ENCODE measurements at regions not wholly inside any gene's neighbourhood (a gene's known extent, or its start where the extent isn't known, plus 50 kb on each side); places are given as distances from the start of the nearest gene placed in this dataset.

GRCh38 chr11:95563859-95564258, 225.7 kb downstream of the FAM76B start:
- no CpG with 5 or more reads among the region's 2 CpGs for WGBS (ENCODE audit: extremely low coverage, insufficient read length, low lambda C conversion rate)
- Histone ChIP-seq H2BK120ac (ENCODE audit: low read depth, low read length, poor library complexity, severe bottlenecking) (no peak overlapping the region), H4K5ac (ENCODE audit: insufficient read length, low read depth, low read length) (no peak overlapping the region), H3K27me3 (ENCODE audit: insufficient read depth, low read length) (no peaks in the 10 kb centered on the region), H3K18ac (ENCODE audit: insufficient read length, low read depth, low read length) (no peak overlapping the region), H3K79me2 (ENCODE audit: insufficient read depth, low read length) (no peaks in the 10 kb centered on the region), H3K4me1 (ENCODE audit: insufficient read depth, low read length) (no peaks in the 10 kb centered on the region), H3K4ac (ENCODE audit: low read depth, low read length) (no peak overlapping the region), H3K23me2 (ENCODE audit: insufficient read length, low read depth, low read length, poor library complexity, severe bottlenecking) (no peaks in the 10 kb centered on the region), H3K9ac (ENCODE audit: extremely low read depth, insufficient read length, low read length) (no peak overlapping the region), H2AK5ac (ENCODE audit: insufficient read length, low read length) (no peak overlapping the region), H3K14ac (ENCODE audit: insufficient read depth, low read length) (no peak overlapping the region), H4K8ac (replicated peaks; ENCODE audit: insufficient read length, low read depth, low read length) (no peak overlapping the region), H3K27ac (ENCODE audit: insufficient read length, low read depth, low read length) (no peak overlapping the region), H3T11ph (ENCODE audit: low read length) (no peak overlapping the region), H4K20me1 (ENCODE audit: control insufficient read depth, insufficient read depth, insufficient read length) (no peaks in the 10 kb centered on the region), H3K9me3 (ENCODE audit: control insufficient read depth, low read depth, low read length) (no peaks in the 10 kb centered on the region), H3K56ac (ENCODE audit: insufficient read length, low read depth, low read length) (no peak overlapping the region), H2AFZ (ENCODE audit: low read length) (no peak overlapping the region), H2BK20ac (ENCODE audit: low read depth, low read length, poor library complexity, severe bottlenecking) (no peak overlapping the region), H2BK12ac (ENCODE audit: insufficient read length, low read depth, low read length) (no peak overlapping the region), H3K23ac (ENCODE audit: insufficient read length, low read depth, low read length) (no peak overlapping the region), H2BK15ac (ENCODE audit: low read depth, low read length) (no peak overlapping the region), H2BK5ac (ENCODE audit: insufficient read length, low read length) (no peak overlapping the region), H3K79me1 (ENCODE audit: insufficient read depth, low read depth, low read length, poor library complexity, severe bottlenecking) (no peaks in the 10 kb centered on the region), H4K91ac (ENCODE audit: insufficient read length, low read depth, low read length) (no peak overlapping the region), H3K4me2 (ENCODE audit: insufficient read depth, insufficient read length, low read length) (no peak overlapping the region)
- H3K27me3 Mint-ChIP-seq (ENCODE audit: low read depth), result no peaks in the 10 kb centered on the region; the same call in 1 of the 2 replicates
- H3K36me3 Mint-ChIP-seq (ENCODE audit: insufficient read depth in 1 of 3, low read depth in 3 of 3), result peaks cover 1 to 7% (median 7%) of the 10 kb centered on the region in 3 experiments; a peak in 3 of 7 replicates
- H3K27ac Mint-ChIP-seq, result no peak overlapping the region
- no peak overlapping the region for H3K4me3 Mint-ChIP-seq
- TF ChIP-seq, protein P1, sequence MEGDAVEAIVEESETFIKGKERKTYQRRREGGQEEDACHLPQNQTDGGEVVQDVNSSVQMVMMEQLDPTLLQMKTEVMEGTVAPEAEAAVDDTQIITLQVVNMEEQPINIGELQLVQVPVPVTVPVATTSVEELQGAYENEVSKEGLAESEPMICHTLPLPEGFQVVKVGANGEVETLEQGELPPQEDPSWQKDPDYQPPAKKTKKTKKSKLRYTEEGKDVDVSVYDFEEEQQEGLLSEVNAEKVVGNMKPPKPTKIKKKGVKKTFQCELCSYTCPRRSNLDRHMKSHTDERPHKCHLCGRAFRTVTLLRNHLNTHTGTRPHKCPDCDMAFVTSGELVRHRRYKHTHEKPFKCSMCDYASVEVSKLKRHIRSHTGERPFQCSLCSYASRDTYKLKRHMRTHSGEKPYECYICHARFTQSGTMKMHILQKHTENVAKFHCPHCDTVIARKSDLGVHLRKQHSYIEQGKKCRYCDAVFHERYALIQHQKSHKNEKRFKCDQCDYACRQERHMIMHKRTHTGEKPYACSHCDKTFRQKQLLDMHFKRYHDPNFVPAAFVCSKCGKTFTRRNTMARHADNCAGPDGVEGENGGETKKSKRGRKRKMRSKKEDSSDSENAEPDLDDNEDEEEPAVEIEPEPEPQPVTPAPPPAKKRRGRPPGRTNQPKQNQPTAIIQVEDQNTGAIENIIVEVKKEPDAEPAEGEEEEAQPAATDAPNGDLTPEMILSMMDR (conservative IDR thresholded peaks at IDR 0.05), result no peak
- peaks cover 11 to 12% of the 10 kb centered on the region in 2 experiments for H3K4me1 Mint-ChIP-seq
- H3K9me3 Mint-ChIP-seq, result peaks cover 4 to 5% of the 10 kb centered on the region in 2 experiments; a peak in 4 of 5 replicates
- DNase-seq, result no peak
